Parathyroid adenoma (tissue), 2 donors: ENCODE measurements at regions not wholly inside any gene's neighbourhood (a gene's known extent, or its start where the extent isn't known, plus 50 kb on each side); places are given as distances from the start of the nearest gene placed in this dataset.

Source experiments
- H2AFZ ChIP-seq: fragments of 300-600 bp; sonication (generic); one replicate; pipeline ENCODE4 v1.7.0; 2017; ENCODE audit warnings: antibody characterized with exemption, mild to moderate bottlenecking
- H3K27ac ChIP-seq: fragments of 300-600 bp; sonication (generic); one replicate; pipeline ENCODE4 v1.7.0; 2017
- H3K27me3 ChIP-seq: fragments of 300-600 bp; sonication (generic); one replicate; pipeline ENCODE4 v1.7.0; 2017; ENCODE audit warnings: low read length; ENCODE audit not compliant: control insufficient read depth, insufficient read depth
- H3K36me3 ChIP-seq: fragments of 300-600 bp; sonication (generic); one replicate; pipeline ENCODE4 v1.7.0; 2017; ENCODE audit warnings: low read length; ENCODE audit not compliant: control insufficient read depth, insufficient read depth
- H3K4me1 ChIP-seq: fragments of 300-600 bp; sonication (generic); one replicate; pipeline ENCODE4 v1.7.0; 2017; ENCODE audit warnings: control low read depth
- H3K4me2 ChIP-seq: fragments of 300-600 bp; sonication (generic); one replicate; pipeline ENCODE4 v1.7.0; 2017; ENCODE audit warnings: low read length
- H3K4me3 ChIP-seq: fragments of 300-600 bp; sonication (generic); one replicate; pipeline ENCODE4 v1.7.0; 2017; ENCODE audit warnings: low read depth, low read length
- H3K79me2 ChIP-seq: fragments of 300-600 bp; sonication (generic); one replicate; pipeline ENCODE4 v1.7.0; 2017; ENCODE audit warnings: control low read depth
- H3K9ac ChIP-seq: fragments of 300-600 bp; sonication (generic); one replicate; pipeline ENCODE4 v1.7.0; 2017; ENCODE audit warnings: mild to moderate bottlenecking
- H3K9me3 ChIP-seq: fragments of 300-600 bp; sonication (generic); one replicate; pipeline ENCODE4 v1.7.0; 2017; ENCODE audit warnings: low read length; ENCODE audit not compliant: control insufficient read depth
- TF ChIP-seq, protein P1 (sequence below): fragments of 300-600 bp; sonication (generic); IDR thresholded peaks from one replicate; pipeline ENCODE4 v1.7.0; 2017; ENCODE audit warnings: antibody characterized with exemption, mild to moderate bottlenecking
- donor health status: primary hyperparathyroidism.

DNA sequence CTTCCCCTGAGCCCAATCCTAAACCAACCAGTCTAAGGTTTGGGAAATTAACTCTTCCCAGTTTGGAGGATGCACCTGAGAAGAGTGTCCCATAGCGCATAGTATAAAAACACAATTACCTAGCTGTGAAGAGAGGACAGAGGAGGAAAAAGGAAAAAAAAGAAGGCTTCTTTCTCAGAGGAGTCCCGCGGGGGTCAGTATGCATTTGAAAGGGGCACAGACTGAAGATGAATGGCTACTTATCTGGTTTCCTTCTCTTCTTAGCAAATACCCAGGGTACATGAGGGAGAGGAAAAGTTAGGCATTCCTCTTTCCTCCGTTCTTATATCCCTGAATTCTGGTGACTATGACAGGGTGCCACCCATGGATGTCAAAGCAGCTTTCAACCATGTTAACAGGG, 96.9 kb downstream of the TMEM47 start:
- Histone ChIP-seq H3K4me3 (no peak overlapping the region), H3K27me3 (no peaks in the 10 kb centered on the region), H3K27ac (no peak overlapping the region), H3K9ac (no peak overlapping the region), H3K4me2 (no peak overlapping the region), H3K36me3 (no peaks in the 10 kb centered on the region), H3K4me1 (no peaks in the 10 kb centered on the region), H3K9me3 (no peaks in the 10 kb centered on the region), H2AFZ (no peak overlapping the region), H3K79me2 (no peaks in the 10 kb centered on the region)
- TF ChIP-seq, protein P1, sequence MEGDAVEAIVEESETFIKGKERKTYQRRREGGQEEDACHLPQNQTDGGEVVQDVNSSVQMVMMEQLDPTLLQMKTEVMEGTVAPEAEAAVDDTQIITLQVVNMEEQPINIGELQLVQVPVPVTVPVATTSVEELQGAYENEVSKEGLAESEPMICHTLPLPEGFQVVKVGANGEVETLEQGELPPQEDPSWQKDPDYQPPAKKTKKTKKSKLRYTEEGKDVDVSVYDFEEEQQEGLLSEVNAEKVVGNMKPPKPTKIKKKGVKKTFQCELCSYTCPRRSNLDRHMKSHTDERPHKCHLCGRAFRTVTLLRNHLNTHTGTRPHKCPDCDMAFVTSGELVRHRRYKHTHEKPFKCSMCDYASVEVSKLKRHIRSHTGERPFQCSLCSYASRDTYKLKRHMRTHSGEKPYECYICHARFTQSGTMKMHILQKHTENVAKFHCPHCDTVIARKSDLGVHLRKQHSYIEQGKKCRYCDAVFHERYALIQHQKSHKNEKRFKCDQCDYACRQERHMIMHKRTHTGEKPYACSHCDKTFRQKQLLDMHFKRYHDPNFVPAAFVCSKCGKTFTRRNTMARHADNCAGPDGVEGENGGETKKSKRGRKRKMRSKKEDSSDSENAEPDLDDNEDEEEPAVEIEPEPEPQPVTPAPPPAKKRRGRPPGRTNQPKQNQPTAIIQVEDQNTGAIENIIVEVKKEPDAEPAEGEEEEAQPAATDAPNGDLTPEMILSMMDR, result no peak

GRCh38 chrX:34559325-34559724, 97.8 kb downstream of the TMEM47 start:
- H3K27me3 ChIP-seq, result no peaks in the 10 kb centered on the region
- no peak overlapping the region for H3K27ac ChIP-seq
- no peak overlapping the region for H3K9ac ChIP-seq
- H3K9me3 ChIP-seq, result no peaks in the 10 kb centered on the region
- no peak overlapping the region for H3K4me2 ChIP-seq
- H3K4me1 ChIP-seq, result no peaks in the 10 kb centered on the region
- no peak overlapping the region for H2AFZ ChIP-seq
- no peaks in the 10 kb centered on the region for H3K79me2 ChIP-seq
- H3K36me3 ChIP-seq, result no peaks in the 10 kb centered on the region
- H3K4me3 ChIP-seq, result no peak overlapping the region
- TF ChIP-seq, protein P1, result no peak

DNA sequence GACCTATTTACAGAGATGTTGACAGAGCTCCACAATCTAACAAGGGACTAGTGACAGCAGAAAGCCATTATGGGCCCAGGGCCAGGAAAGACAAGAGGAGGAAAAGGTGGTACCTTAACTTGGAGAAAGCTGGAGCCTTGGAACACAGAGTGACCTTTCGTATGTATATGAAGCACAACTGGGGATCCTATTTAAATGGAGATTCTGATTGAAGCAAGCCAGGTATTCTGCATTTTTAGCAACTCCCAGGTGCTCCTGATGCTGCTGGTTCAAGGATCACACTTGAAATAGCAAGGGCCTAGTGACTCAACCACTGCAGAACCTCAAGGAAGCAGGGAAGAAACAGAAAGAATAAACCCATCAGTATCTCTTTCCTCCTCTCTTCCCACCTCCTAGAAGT, 99.4 kb downstream of the TMEM47 start:
- Histone ChIP-seq H3K4me2 (no peak overlapping the region), H3K27me3 (no peaks in the 10 kb centered on the region), H3K9me3 (no peaks in the 10 kb centered on the region), H3K36me3 (no peaks in the 10 kb centered on the region), H2AFZ (no peak overlapping the region), H3K9ac (no peak overlapping the region), H3K79me2 (no peaks in the 10 kb centered on the region), H3K4me1 (no peaks in the 10 kb centered on the region), H3K4me3 (no peak overlapping the region), H3K27ac (no peak overlapping the region)
- TF ChIP-seq, protein P1, result no peak

- Histone ChIP-seq H3K9ac (no peak overlapping the region), H3K79me2 (no peaks in the 10 kb centered on the region), H3K27me3 (no peaks in the 10 kb centered on the region), H3K27ac (no peak overlapping the region), H3K4me3 (no peak overlapping the region), H2AFZ (no peak overlapping the region), H3K36me3 (no peaks in the 10 kb centered on the region), H3K4me2 (no peak overlapping the region), H3K9me3 (no peaks in the 10 kb centered on the region), H3K4me1 (no peaks in the 10 kb centered on the region)
- TF ChIP-seq, protein P1, result no peak
Measured at GRCh38 chrX:34555481-34555880, 101.6 kb downstream of the TMEM47 start.

GRCh38 chrX:34546366-34546765, 110.7 kb downstream of the TMEM47 start:
- Histone ChIP-seq H3K27ac (no peak overlapping the region), H3K79me2 (no peaks in the 10 kb centered on the region), H3K4me2 (no peak overlapping the region), H3K9ac (no peak overlapping the region), H2AFZ (no peak overlapping the region), H3K9me3 (no peaks in the 10 kb centered on the region), H3K36me3 (no peaks in the 10 kb centered on the region), H3K27me3 (no peaks in the 10 kb centered on the region), H3K4me3 (no peak overlapping the region), H3K4me1 (no peaks in the 10 kb centered on the region)
- TF ChIP-seq, protein P1, result no peak
